Skeletal muscle tissue (tissue), 3 donors: ENCODE measurements at regions not wholly inside any gene's neighbourhood (a gene's known extent, or its start where the extent isn't known, plus 50 kb on each side); places are given as distances from the start of the nearest gene placed in this dataset.

Source experiments
- H3K27ac ChIP-seq: one replicate; pipeline ENCODE4 v1.7.0; 2013; ENCODE audit warnings: mild to moderate bottlenecking, low read depth, low read length, inconsistent platforms
- H3K27me3 ChIP-seq, 3 donors: one replicate each; pipeline ENCODE4 v1.7.0; 2013; ENCODE audit warnings: low read length in 3 of 3; ENCODE audit not compliant: control insufficient read depth in 3 of 3, insufficient read depth in 3 of 3
- H3K36me3 ChIP-seq, 3 donors: one replicate each; pipeline ENCODE4 v1.7.0; 2013; ENCODE audit warnings: low read length in 3 of 3; ENCODE audit not compliant: control insufficient read depth in 3 of 3, insufficient read depth in 3 of 3
- H3K4me1 ChIP-seq, 3 donors: one replicate each; pipeline ENCODE4 v1.7.0; 2013; ENCODE audit warnings: low read length in 3 of 3, mild to moderate bottlenecking in 3 of 3; ENCODE audit not compliant: control insufficient read depth in 3 of 3, insufficient read depth in 3 of 3
- H3K4me3 ChIP-seq, 3 donors: one replicate each; pipeline ENCODE4 v1.7.0; 2013; ENCODE audit warnings: low read length in 3 of 3
- H3K9ac ChIP-seq, 3 donors: one replicate each; pipeline ENCODE4 v1.7.0; 2013; ENCODE audit warnings: low read length in 3 of 3, mild to moderate bottlenecking in 3 of 3, moderate library complexity in 2 of 3, low read depth in 1 of 3
- H3K9me3 ChIP-seq, 3 donors: one replicate each; pipeline ENCODE4 v1.7.0; 2013; ENCODE audit warnings: low read length in 3 of 3; ENCODE audit not compliant: control insufficient read depth in 3 of 3
- donor health status: Osteomylitis.

GRCh38 chr15:62753518-62754221, 288.9 kb upstream of the TPM1 start:
- Histone ChIP-seq H3K4me3 (no peak overlapping the region), H3K9ac (no peak overlapping the region), H3K9me3 (no peaks in the 10 kb centered on the region), H3K4me1 (peaks cover 0 to 5% (median 3%) of the 10 kb centered on the region in 3 donors), H3K27me3 (no peaks in the 10 kb centered on the region), H3K27ac (no peak overlapping the region), H3K36me3 (peaks cover 17 to 33% (median 28%) of the 10 kb centered on the region in 3 donors)

- Histone ChIP-seq H3K27me3 (no peaks in the 10 kb centered on the region), H3K4me1 (peaks cover 3 to 8% (median 5%) of the 10 kb centered on the region in 3 donors), H3K36me3 (peaks cover 17 to 32% (median 20%) of the 10 kb centered on the region in 3 donors), H3K9ac (no peak overlapping the region), H3K4me3 (no peak overlapping the region), H3K9me3 (no peaks in the 10 kb centered on the region), H3K27ac (no peak overlapping the region)
These were observed 286.1 kb upstream of the TPM1 start for GRCh38 chr15:62756326-62756994.

GRCh38 chr15:62756995-62757360, 285.6 kb upstream of the TPM1 start:
- Histone ChIP-seq H3K27me3 (no peaks in the 10 kb centered on the region), H3K9me3 (no peaks in the 10 kb centered on the region), H3K4me1 (peaks cover 3 to 8% (median 5%) of the 10 kb centered on the region in 3 donors), H3K4me3 (no peak overlapping the region), H3K9ac (no peak overlapping the region), H3K27ac (no peak overlapping the region), H3K36me3 (peaks cover 19 to 36% (median 25%) of the 10 kb centered on the region in 3 donors)

- peaks cover 20 to 35% (median 26%) of the 10 kb centered on the region in 3 donors for H3K36me3 ChIP-seq
- peak overlapping the region; percentile 20 for H3K27ac ChIP-seq
- H3K9me3 ChIP-seq, result no peaks in the 10 kb centered on the region
- H3K4me1 ChIP-seq, result peaks cover 3 to 8% (median 5%) of the 10 kb centered on the region in 3 donors
- H3K27me3 ChIP-seq, result no peaks in the 10 kb centered on the region
- no peak overlapping the region for H3K4me3 ChIP-seq
- no peak overlapping the region for H3K9ac ChIP-seq
These were observed 285.0 kb upstream of the TPM1 start for GRCh38 chr15:62757535-62757934.

GRCh38 chr15:62758126-62758951, 284.2 kb upstream of the TPM1 start:
- Histone ChIP-seq H3K36me3 (peaks cover 20 to 34% (median 28%) of the 10 kb centered on the region in 3 donors), H3K4me3 (peak overlapping the region in 1 of 3 donors; percentile 18), H3K9me3 (no peaks in the 10 kb centered on the region), H3K4me1 (peaks cover 3 to 8% (median 5%) of the 10 kb centered on the region in 3 donors), H3K27me3 (no peaks in the 10 kb centered on the region), H3K9ac (peak overlapping the region in 1 of 3 donors; percentile 36), H3K27ac (peak overlapping the region; percentile 20)

- Histone ChIP-seq H3K27ac (peak overlapping the region; percentile 4), H3K27me3 (no peaks in the 10 kb centered on the region), H3K4me1 (peaks cover 3 to 8% (median 5%) of the 10 kb centered on the region in 3 donors), H3K9ac (no peak overlapping the region), H3K4me3 (peak overlapping the region in 1 of 3 donors; percentile 18), H3K9me3 (no peaks in the 10 kb centered on the region), H3K36me3 (peaks cover 20 to 34% (median 27%) of the 10 kb centered on the region in 3 donors)
These were observed 283.6 kb upstream of the TPM1 start for GRCh38 chr15:62758952-62759349.

GRCh38 chr15:62760538-62760937, 282.0 kb upstream of the TPM1 start:
- no peaks in the 10 kb centered on the region for H3K27me3 ChIP-seq
- no peak overlapping the region for H3K27ac ChIP-seq
- no peak overlapping the region for H3K9ac ChIP-seq
- peaks cover 10 to 34% (median 18%) of the 10 kb centered on the region in 3 donors for H3K36me3 ChIP-seq
- peaks cover 3 to 8% (median 5%) of the 10 kb centered on the region in 3 donors for H3K4me1 ChIP-seq
- no peaks in the 10 kb centered on the region for H3K9me3 ChIP-seq
- no peak overlapping the region for H3K4me3 ChIP-seq

GRCh38 chr15:62765916-62766315, 276.6 kb upstream of the TPM1 start:
- no peaks in the 10 kb centered on the region for H3K9me3 ChIP-seq
- peaks cover 7 to 59% (median 35%) of the 10 kb centered on the region in 3 donors for H3K36me3 ChIP-seq
- H3K4me1 ChIP-seq, result peaks cover 6 to 8% (median 8%) of the 10 kb centered on the region in 3 donors
- H3K27ac ChIP-seq, result no peak overlapping the region
- H3K9ac ChIP-seq, result no peak overlapping the region
- H3K27me3 ChIP-seq, result no peaks in the 10 kb centered on the region
- H3K4me3 ChIP-seq, result no peak overlapping the region

- H3K36me3 ChIP-seq, result peaks cover 7 to 62% (median 33%) of the 10 kb centered on the region in 3 donors
- no peak overlapping the region for H3K27ac ChIP-seq
These were observed 275.9 kb upstream of the TPM1 start for GRCh38 chr15:62766599-62766998.

More at GRCh38 chr15:62766599-62766998, 275.9 kb upstream of the TPM1 start:
- no peaks in the 10 kb centered on the region for H3K27me3 ChIP-seq
- H3K9ac ChIP-seq, result no peak overlapping the region
- no peak overlapping the region for H3K4me3 ChIP-seq
- H3K9me3 ChIP-seq, result no peaks in the 10 kb centered on the region
- H3K4me1 ChIP-seq, result peaks cover 12 to 15% (median 13%) of the 10 kb centered on the region in 3 donors
